Activated CD4-positive, alpha-beta T cell treated with anti-CD3 and anti-CD28 coated beads, Interleukin-2, amount 10 ng/mL, durations not matched to agents 24 days and 14 days (primary cell): ENCODE measurements at regions not wholly inside any gene's neighbourhood (a gene's known extent, or its start where the extent isn't known, plus 50 kb on each side); places are given as distances from the start of the nearest gene placed in this dataset.

Experiments
- DNase-seq: peaks from one replicate; pipeline ENCODE4 v3.0.0; 2022
- H3K27ac Mint-ChIP-seq: one replicate; pipeline ENCODE4 v1.8.0; 2022; ENCODE audit warnings: mild to moderate bottlenecking, mixed read lengths
- H3K27me3 Mint-ChIP-seq: one replicate; pipeline ENCODE4 v1.8.0; 2022; ENCODE audit warnings: mixed read lengths
- H3K36me3 Mint-ChIP-seq: one replicate; pipeline ENCODE4 v1.8.0; 2022; ENCODE audit warnings: low read depth, mild to moderate bottlenecking, mixed read lengths
- H3K4me1 Mint-ChIP-seq: one replicate; pipeline ENCODE4 v1.8.0; 2021; ENCODE audit warnings: mixed read lengths
- H3K4me3 Mint-ChIP-seq: one replicate; pipeline ENCODE4 v1.8.0; 2022; ENCODE audit warnings: mild to moderate bottlenecking, moderate library complexity, mixed read lengths
- H3K9me3 Mint-ChIP-seq: one replicate; pipeline ENCODE4 v1.8.0; 2021; ENCODE audit warnings: mixed read lengths
- intact Hi-C: fragments of 100-400 bp; cut with micrococcal nuclease; formaldehyde crosslinking; loops from one replicate; pipeline ENCODE4 v1.15.1; 2023

DNA sequence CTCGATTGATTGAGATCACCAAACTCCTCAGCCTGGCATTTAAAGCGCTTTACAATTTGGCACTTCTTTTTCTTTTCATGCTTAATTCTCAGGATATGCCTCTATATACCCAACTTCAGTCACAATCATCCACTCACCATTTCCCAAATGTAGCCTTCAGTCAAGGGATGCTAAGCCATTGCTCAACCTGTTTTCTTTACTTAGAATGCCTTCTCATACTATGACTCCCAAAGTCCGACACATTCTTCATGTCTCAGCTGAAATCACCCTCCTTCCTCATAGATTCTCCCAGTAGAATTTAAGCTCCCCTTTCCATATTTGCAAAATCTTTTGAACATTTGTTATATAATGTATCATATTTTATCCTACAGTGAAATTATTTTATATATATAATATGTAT lies 467.0 kb downstream of the LRIG3 start:
- H3K9me3 Mint-ChIP-seq: no peaks in the 10 kb centered on the region
- intact Hi-C loops: no loop called here
- H3K4me1 Mint-ChIP-seq: no peaks in the 10 kb centered on the region

DNA sequence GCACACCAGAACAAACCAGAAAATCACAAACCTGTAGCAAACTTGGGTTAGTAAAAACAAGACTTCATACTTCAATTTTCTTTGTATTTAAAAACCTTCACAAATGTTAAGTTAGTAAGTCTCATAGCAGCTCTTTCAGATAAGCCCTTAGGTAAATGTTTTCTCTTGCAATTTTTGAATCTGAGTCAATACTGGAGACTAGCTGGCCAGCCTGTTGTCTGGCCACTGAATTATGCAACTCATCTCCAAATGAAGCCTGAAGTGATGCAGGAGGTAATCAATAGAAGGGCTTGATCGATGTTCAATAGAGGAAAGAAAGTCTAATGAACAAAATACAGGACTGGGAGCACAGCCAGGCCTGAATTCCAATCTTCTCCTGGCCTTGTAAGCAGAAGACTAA lies 465.2 kb downstream of the LRIG3 start:
- H3K4me1 Mint-ChIP-seq: no peaks in the 10 kb centered on the region
- H3K4me3 Mint-ChIP-seq: no peak overlapping the region
- H3K27me3 Mint-ChIP-seq: no peaks in the 10 kb centered on the region
- no peak for DNase-seq
- no peak overlapping the region for H3K27ac Mint-ChIP-seq
- H3K9me3 Mint-ChIP-seq: no peaks in the 10 kb centered on the region
- H3K36me3 Mint-ChIP-seq: no peaks in the 10 kb centered on the region
- intact Hi-C loops: no loop called here

More for the DNA sequence above, 467.0 kb downstream of the LRIG3 start:
- no peak for DNase-seq
- Mint-ChIP-seq H3K36me3 (no peaks in the 10 kb centered on the region), H3K27me3 (peaks cover 5% of the 10 kb centered on the region), H3K4me3 (no peak overlapping the region), H3K27ac (no peak overlapping the region)

DNA sequence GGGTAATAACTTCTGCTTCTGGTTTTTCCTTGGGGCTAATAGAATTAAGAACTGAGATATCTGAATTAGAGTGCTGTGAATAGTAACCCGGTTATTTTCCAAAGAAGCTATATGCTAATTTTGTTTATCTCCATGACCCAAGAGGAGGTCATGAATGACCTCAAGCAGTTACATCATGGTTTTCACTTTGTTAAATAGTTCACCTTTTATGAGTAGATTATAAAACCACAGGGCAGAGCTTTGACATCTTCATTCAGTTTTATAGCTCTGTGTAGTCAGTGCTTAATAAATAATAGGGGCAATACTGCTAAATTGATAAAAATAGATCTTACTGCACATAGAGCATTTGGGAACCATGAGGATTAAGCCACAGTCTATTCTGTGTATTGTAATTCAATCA lies 462.2 kb downstream of the LRIG3 start:
- H3K4me3 Mint-ChIP-seq: no peak overlapping the region
- H3K27ac Mint-ChIP-seq: no peak overlapping the region
- H3K36me3 Mint-ChIP-seq: no peaks in the 10 kb centered on the region
- no peak for DNase-seq
- intact Hi-C loops: no loop called here
- H3K27me3 Mint-ChIP-seq: no peaks in the 10 kb centered on the region
- H3K9me3 Mint-ChIP-seq: no peaks in the 10 kb centered on the region
- no peaks in the 10 kb centered on the region for H3K4me1 Mint-ChIP-seq

DNA sequence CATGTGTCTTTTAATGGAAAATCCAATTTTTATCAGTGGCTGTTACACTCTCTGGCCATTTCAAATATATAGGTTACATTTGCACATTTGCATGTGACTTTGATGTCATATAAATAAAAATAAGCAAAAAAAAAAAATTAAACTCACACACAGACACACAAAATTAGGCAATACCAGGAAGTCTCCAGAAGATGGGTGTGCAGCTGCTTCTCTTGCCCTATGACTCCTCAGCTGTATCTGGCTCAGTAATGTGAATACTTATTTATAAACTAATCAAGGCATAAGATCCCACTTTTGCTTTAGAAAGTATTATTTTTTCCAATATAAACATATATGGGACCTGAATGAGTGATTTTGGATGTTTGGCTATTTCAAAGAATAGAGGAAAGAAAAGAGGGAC lies 461.1 kb downstream of the LRIG3 start:
- Mint-ChIP-seq H3K4me1 (no peaks in the 10 kb centered on the region), H3K27me3 (no peaks in the 10 kb centered on the region), H3K4me3 (no peak overlapping the region), H3K27ac (no peak overlapping the region), H3K9me3 (no peaks in the 10 kb centered on the region), H3K36me3 (no peaks in the 10 kb centered on the region)
- intact Hi-C loops: no loop called here
- no peak for DNase-seq

DNA sequence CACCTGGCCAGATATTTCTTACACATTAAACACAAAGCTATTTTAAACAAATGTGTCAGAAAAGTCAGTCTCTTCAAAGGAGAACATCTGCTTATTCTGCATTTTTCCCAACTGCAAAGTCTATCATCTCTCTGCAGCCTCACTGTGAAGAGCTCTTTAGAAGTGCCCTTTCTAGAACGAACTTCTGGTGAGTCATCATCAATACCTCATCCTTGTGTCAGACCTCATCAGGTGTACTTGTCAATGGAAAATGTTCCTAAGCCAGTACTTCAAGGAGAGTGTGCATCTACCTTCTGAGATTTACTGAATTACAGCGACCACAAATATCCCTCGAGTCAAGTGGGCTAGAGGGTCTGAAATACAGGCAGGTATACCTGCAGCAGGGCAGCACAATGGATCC lies 457.3 kb downstream of the LRIG3 start:
- H3K36me3 Mint-ChIP-seq: no peaks in the 10 kb centered on the region
- no peak overlapping the region for H3K4me3 Mint-ChIP-seq
- no peak overlapping the region for H3K27ac Mint-ChIP-seq
- no peaks in the 10 kb centered on the region for H3K27me3 Mint-ChIP-seq
- DNase-seq: no peak
- intact Hi-C loops: no loop called here
- peaks cover 2% of the 10 kb centered on the region for H3K9me3 Mint-ChIP-seq
- H3K4me1 Mint-ChIP-seq: no peaks in the 10 kb centered on the region

DNA sequence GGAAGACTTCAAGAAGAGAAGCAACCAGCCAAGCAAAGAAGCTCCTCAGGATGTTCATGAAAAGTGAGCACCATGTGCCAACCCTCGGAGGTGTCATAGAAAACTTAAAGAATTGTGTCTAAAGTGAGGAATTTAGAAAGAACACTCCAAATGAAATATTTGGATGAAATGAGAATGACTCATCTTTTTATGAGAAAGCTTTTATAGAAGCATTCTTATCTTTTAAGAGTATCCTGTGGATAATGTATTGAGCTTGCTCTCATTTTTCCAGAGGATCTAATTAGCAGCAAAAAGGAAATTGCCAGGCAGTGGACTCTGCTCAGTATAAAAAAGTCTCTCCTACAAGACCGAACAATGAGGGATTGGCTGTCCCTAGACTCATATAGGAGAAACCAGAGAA lies 454.9 kb downstream of the LRIG3 start:
- Mint-ChIP-seq H3K36me3 (no peaks in the 10 kb centered on the region), H3K27ac (no peak overlapping the region), H3K27me3 (no peaks in the 10 kb centered on the region), H3K4me3 (no peak overlapping the region), H3K4me1 (no peaks in the 10 kb centered on the region), H3K9me3 (peaks cover 8% of the 10 kb centered on the region)
- intact Hi-C loops: no loop called here
- no peak for DNase-seq

GRCh38 chr12:58470266-58471010 lies 449.9 kb downstream of the LRIG3 start:
- H3K9me3 Mint-ChIP-seq: peaks cover 8% of the 10 kb centered on the region
- H3K36me3 Mint-ChIP-seq: no peaks in the 10 kb centered on the region
- H3K27ac Mint-ChIP-seq: no peak overlapping the region
- H3K4me1 Mint-ChIP-seq: no peaks in the 10 kb centered on the region
- H3K4me3 Mint-ChIP-seq: no peak overlapping the region
- intact Hi-C loops: no loop called here
- no peak for DNase-seq
- no peaks in the 10 kb centered on the region for H3K27me3 Mint-ChIP-seq

DNA sequence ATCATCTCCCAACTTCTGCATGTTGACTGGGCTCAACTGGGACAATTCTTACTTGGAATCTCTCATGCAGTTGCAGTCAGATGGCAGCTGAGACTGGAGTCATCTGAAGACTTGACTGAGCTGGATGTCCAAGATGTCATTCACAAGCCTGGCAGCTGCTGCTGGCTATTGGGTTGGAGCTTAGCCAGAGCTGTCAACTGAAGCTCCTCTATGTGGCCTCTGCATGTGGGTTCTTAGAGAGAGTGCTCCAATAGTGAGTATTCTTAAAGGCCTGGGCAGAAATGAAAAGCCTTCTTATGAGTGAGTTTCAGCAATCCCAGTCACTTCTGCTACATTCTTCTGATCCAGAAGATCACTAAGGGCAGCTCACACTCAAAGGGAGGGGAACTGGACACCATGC lies 440.9 kb downstream of the LRIG3 start:
- Mint-ChIP-seq H3K9me3 (no peaks in the 10 kb centered on the region), H3K36me3 (no peaks in the 10 kb centered on the region), H3K27ac (no peak overlapping the region), H3K4me3 (no peak overlapping the region), H3K27me3 (no peaks in the 10 kb centered on the region), H3K4me1 (no peaks in the 10 kb centered on the region)
- no peak for DNase-seq
- intact Hi-C loops: no loop called here

DNA sequence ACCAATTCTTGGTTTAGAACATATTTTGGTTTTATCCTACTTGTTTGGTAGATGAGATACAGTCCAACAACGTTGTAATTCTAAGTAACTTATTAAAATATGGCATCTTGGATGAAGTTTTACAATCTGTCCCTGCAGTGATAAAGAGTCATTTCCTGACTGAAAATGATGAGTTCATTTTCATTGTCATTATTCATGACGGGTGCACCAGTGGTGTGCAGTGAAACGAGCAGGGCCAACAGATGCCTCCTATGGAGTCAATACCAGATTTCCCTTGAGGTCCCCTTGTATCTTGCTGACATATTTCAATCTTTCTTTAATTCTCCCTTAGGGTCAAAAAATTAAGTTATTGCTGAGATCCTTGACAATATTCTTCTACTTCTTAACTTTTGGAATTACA lies 438.5 kb downstream of the LRIG3 start:
- no peak for DNase-seq
- Mint-ChIP-seq H3K27ac (no peak overlapping the region), H3K36me3 (no peaks in the 10 kb centered on the region), H3K27me3 (no peaks in the 10 kb centered on the region), H3K9me3 (no peaks in the 10 kb centered on the region), H3K4me1 (no peaks in the 10 kb centered on the region), H3K4me3 (no peak overlapping the region)
- intact Hi-C loops: no loop called here

DNA sequence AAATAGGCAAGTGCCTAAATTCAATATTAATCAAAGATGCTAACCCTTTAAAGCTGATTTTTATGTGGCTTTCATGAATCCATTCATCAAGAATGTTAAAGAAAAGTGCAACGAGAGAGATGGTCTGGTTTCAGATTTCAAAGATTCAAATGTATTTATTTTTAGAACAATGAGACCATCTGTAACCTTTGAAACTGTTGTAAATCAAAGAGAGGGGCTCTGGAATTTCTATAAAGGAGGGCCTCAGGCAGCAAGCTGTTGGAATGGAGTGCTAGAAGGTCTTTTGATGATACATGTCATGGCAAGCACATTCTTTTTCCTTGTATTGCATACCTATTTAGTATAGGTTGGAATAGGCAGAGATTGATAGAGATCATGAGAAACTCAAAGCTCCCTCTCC lies 433.0 kb downstream of the LRIG3 start:
- Mint-ChIP-seq H3K9me3 (no peaks in the 10 kb centered on the region), H3K4me3 (no peak overlapping the region), H3K27me3 (no peaks in the 10 kb centered on the region), H3K36me3 (no peaks in the 10 kb centered on the region), H3K27ac (no peak overlapping the region), H3K4me1 (no peaks in the 10 kb centered on the region)
- DNase-seq: no peak
- intact Hi-C loops: no loop called here

DNA sequence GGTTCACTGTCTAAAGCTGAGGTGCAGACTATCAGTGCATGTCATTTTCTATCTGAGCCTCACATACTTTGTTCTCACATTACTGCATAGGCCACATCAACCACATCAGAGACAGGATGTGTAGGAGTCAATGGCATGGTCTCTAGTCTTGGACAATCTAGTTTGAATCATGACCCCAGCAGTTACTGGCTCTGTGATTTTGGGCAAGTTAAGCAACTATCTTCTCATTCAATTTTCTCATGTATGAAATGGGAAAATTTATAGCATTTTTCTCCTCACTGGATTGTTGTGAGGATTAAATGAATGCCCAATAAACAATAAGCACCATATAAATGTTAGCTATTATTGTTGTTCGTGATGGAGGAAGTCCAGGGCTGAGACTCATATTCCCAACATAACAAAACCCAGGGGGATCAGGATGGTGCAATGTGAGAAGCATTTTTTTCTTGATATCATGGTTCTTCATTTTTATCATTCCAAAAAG lies 432.6 kb downstream of the LRIG3 start:
- H3K27me3 Mint-ChIP-seq: no peaks in the 10 kb centered on the region
- no peak overlapping the region for H3K4me3 Mint-ChIP-seq
- H3K27ac Mint-ChIP-seq: no peak overlapping the region
- no peaks in the 10 kb centered on the region for H3K4me1 Mint-ChIP-seq
- DNase-seq: no peak
- H3K36me3 Mint-ChIP-seq: no peaks in the 10 kb centered on the region
- intact Hi-C loops: no loop called here
- H3K9me3 Mint-ChIP-seq: no peaks in the 10 kb centered on the region

DNA sequence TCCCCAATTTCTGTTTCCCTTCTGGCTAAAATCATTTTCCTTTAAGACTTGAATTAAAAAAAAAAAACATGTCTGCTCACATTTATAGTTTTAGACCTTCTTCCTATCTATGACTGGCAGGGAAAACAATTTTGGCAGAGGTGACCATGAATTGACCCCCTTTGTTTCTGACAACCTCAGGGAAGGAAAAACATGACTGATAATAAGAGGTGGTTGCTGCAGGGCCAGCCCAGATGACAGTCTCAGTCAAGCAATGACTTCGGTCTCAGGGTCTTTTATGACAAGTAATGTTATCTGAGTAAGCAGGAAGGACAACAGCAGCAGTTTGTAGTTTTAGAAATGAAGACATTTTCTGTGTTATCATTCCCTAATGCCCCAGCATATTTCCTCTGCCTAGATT lies 430.9 kb downstream of the LRIG3 start:
- no peaks in the 10 kb centered on the region for H3K27me3 Mint-ChIP-seq
- H3K4me3 Mint-ChIP-seq: no peak overlapping the region
- no peaks in the 10 kb centered on the region for H3K4me1 Mint-ChIP-seq
- intact Hi-C loops: no loop called here
- no peaks in the 10 kb centered on the region for H3K36me3 Mint-ChIP-seq
- H3K9me3 Mint-ChIP-seq: no peaks in the 10 kb centered on the region
- no peak overlapping the region for H3K27ac Mint-ChIP-seq
- no peak for DNase-seq

- no peaks in the 10 kb centered on the region for H3K27me3 Mint-ChIP-seq
- no peak overlapping the region for H3K27ac Mint-ChIP-seq
- DNase-seq: no peak
- H3K4me3 Mint-ChIP-seq: no peak overlapping the region
- no peaks in the 10 kb centered on the region for H3K9me3 Mint-ChIP-seq
- H3K4me1 Mint-ChIP-seq: no peaks in the 10 kb centered on the region
- H3K36me3 Mint-ChIP-seq: no peaks in the 10 kb centered on the region
- intact Hi-C loops: no loop called here
Observed at GRCh38 chr12:58491306-58491705, 429.0 kb downstream of the LRIG3 start.

- intact Hi-C loops: no loop called here
- DNase-seq: no peak
- H3K4me1 Mint-ChIP-seq: no peaks in the 10 kb centered on the region
- H3K27me3 Mint-ChIP-seq: no peaks in the 10 kb centered on the region
- no peaks in the 10 kb centered on the region for H3K9me3 Mint-ChIP-seq
- no peaks in the 10 kb centered on the region for H3K36me3 Mint-ChIP-seq
- no peak overlapping the region for H3K4me3 Mint-ChIP-seq
- no peak overlapping the region for H3K27ac Mint-ChIP-seq
Observed at GRCh38 chr12:58496411-58497190, 423.7 kb downstream of the LRIG3 start.
